Suprapubic skin (tissue), 4 donors: ENCODE measurements at regions not wholly inside any gene's neighbourhood (a gene's known extent, or its start where the extent isn't known, plus 50 kb on each side); places are given as distances from the start of the nearest gene placed in this dataset.

Experiments
- DNase-seq, 2 donors: peaks; one replicate each; pipeline ENCODE4 v3.0.0-alpha.2; 2019; ENCODE audit warnings: low spot score in 2 of 2
- H3K27ac ChIP-seq: fragments of 200-600 bp; sonication (generic); one replicate; pipeline ENCODE4 v1.5.1; 2019
- H3K27me3 ChIP-seq: fragments of 200-600 bp; sonication (generic); one replicate; pipeline ENCODE4 v1.5.1; 2019
- H3K36me3 ChIP-seq: fragments of 200-600 bp; sonication (generic); one replicate; pipeline ENCODE4 v1.5.1; 2019
- H3K4me1 ChIP-seq: fragments of 200-600 bp; sonication (generic); one replicate; pipeline ENCODE4 v1.5.1; 2019
- H3K4me3 ChIP-seq: fragments of 200-600 bp; sonication (generic); one replicate; pipeline ENCODE4 v1.5.1; 2019; ENCODE audit warnings: mild to moderate bottlenecking
- H3K9me3 ChIP-seq: fragments of 200-600 bp; sonication (generic); one replicate; pipeline ENCODE4 v1.5.1; 2019
- CTCF ChIP-seq, 2 donors: fragments of 200-600 bp in 1 of 2; fragments of 450-650 bp in 1 of 2; sonication (generic) in 1 of 2; IDR thresholded peaks; one replicate each; pipeline ENCODE4 v1.5.1; 2016 to 2019; ENCODE audit warnings: antibody characterized with exemption in 2 of 2, mild to moderate bottlenecking in 1 of 2, moderate library complexity in 1 of 2
- EP300 ChIP-seq: sonication (generic); formaldehyde crosslinking; IDR thresholded peaks from one replicate; pipeline ENCODE4 v1.6.1; 2017; ENCODE audit warnings: antibody characterized with exemption
- POLR2A ChIP-seq, 2 donors: fragments of 450-650 bp; IDR thresholded peaks; one replicate each; pipeline ENCODE4 v1.6.1; 2017; ENCODE audit warnings: antibody characterized with exemption in 2 of 2, mild to moderate bottlenecking in 2 of 2, moderate library complexity in 2 of 2
- POLR2AphosphoS5 ChIP-seq, 3 donors: sonication (generic); formaldehyde crosslinking; IDR thresholded peaks; one replicate each; pipeline ENCODE4 v1.6.1; 2017; ENCODE audit warnings: antibody characterized with exemption in 3 of 3
- WGBS: methylation state at CpG from one replicate; pipeline ENCODE4 v1.1.5; 2018; 5-methylcytosine and 5-hydroxymethylcytosine counted together

- no peak overlapping the region for H3K27ac ChIP-seq
- H3K27me3 ChIP-seq, result peaks cover 12% of the 10 kb centered on the region
- DNase-seq, result no peak
- no peaks in the 10 kb centered on the region for H3K9me3 ChIP-seq
- H3K36me3 ChIP-seq, result no peaks in the 10 kb centered on the region
- H3K4me1 ChIP-seq, result no peaks in the 10 kb centered on the region
- 79% methylated on average over 14 of the region's 23 CpGs for WGBS
- TF ChIP-seq EP300 (no peak), CTCF (IDR thresholded peaks at IDR 0.05) (no peak), POLR2A (IDR thresholded peaks at IDR 0.05) (no peak), POLR2AphosphoS5 (IDR thresholded peaks at IDR 0.05) (no peak)
- no peak overlapping the region for H3K4me3 ChIP-seq
These were observed 584.4 kb downstream of the TCERG1L start for GRCh38 chr10:130726996-130727725.

- no peak overlapping the region for H3K27ac ChIP-seq
- H3K4me1 ChIP-seq, result no peaks in the 10 kb centered on the region
- 80% methylated on average over 6 of the region's 15 CpGs for WGBS
- TF ChIP-seq EP300 (no peak), POLR2A (IDR thresholded peaks at IDR 0.05) (no peak)
- no peaks in the 10 kb centered on the region for H3K36me3 ChIP-seq
- H3K9me3 ChIP-seq, result no peaks in the 10 kb centered on the region
- H3K4me3 ChIP-seq, result no peak overlapping the region
- H3K27me3 ChIP-seq, result peaks cover 12% of the 10 kb centered on the region
- DNase-seq, result no peak
These were observed 583.6 kb downstream of the TCERG1L start for GRCh38 chr10:130727766-130728490.

- Histone ChIP-seq H3K9me3 (no peaks in the 10 kb centered on the region), H3K36me3 (no peaks in the 10 kb centered on the region), H3K4me3 (no peak overlapping the region), H3K4me1 (no peaks in the 10 kb centered on the region), H3K27me3 (peaks cover 12% of the 10 kb centered on the region), H3K27ac (no peak overlapping the region)
- 89% methylated on average over 11 of the region's 23 CpGs for WGBS
- no peak for TF ChIP-seq POLR2AphosphoS5 (IDR thresholded peaks at IDR 0.05)
- no peak for TF ChIP-seq EP300
- no peak for TF ChIP-seq POLR2A (IDR thresholded peaks at IDR 0.05)
- TF ChIP-seq CTCF (IDR thresholded peaks at IDR 0.05), result no peak
- no peak for DNase-seq
These were observed 582.8 kb downstream of the TCERG1L start for GRCh38 chr10:130728531-130729215.

GRCh38 chr10:130729876-130730275 lies 581.6 kb downstream of the TCERG1L start:
- no peaks in the 10 kb centered on the region for H3K36me3 ChIP-seq
- H3K27ac ChIP-seq, result no peak overlapping the region
- H3K4me1 ChIP-seq, result no peaks in the 10 kb centered on the region
- no peaks in the 10 kb centered on the region for H3K9me3 ChIP-seq
- DNase-seq, result no peak
- no peak for TF ChIP-seq POLR2AphosphoS5 (IDR thresholded peaks at IDR 0.05)
- no peak for TF ChIP-seq CTCF (IDR thresholded peaks at IDR 0.05)
- no peak for TF ChIP-seq POLR2A (IDR thresholded peaks at IDR 0.05)
- TF ChIP-seq EP300, result no peak
- H3K4me3 ChIP-seq, result no peak overlapping the region
- peaks cover 12% of the 10 kb centered on the region for H3K27me3 ChIP-seq

GRCh38 chr10:130737186-130737585 lies 574.3 kb downstream of the TCERG1L start:
- Histone ChIP-seq H3K27me3 (peaks cover 4% of the 10 kb centered on the region), H3K36me3 (no peaks in the 10 kb centered on the region), H3K4me1 (no peaks in the 10 kb centered on the region), H3K9me3 (no peaks in the 10 kb centered on the region), H3K27ac (no peak overlapping the region), H3K4me3 (no peak overlapping the region)
- no peak for DNase-seq
- WGBS, result 47% methylated on average over 2 of the region's 2 CpGs
- TF ChIP-seq POLR2AphosphoS5 (IDR thresholded peaks at IDR 0.05) (no peak), EP300 (no peak), POLR2A (IDR thresholded peaks at IDR 0.05) (no peak), CTCF (IDR thresholded peaks at IDR 0.05) (no peak)
